ENCODE measurements at regions not wholly inside any gene's neighbourhood (a gene's known extent, or its start where the extent isn't known, plus 50 kb on each side); places are given as distances from the start of the nearest gene placed in this dataset.

- TF ChIP-seq EZH2phosphoT487 (IDR thresholded peaks at IDR 0.05; ENCODE audit: borderline replicate concordance), result no peak
- peak; percentile 56 for TF ChIP-seq CTCF (conservative IDR thresholded peaks at IDR 0.05; ENCODE audit: low read length)
Measured at GRCh38 chr4:31674313-31674947, 954.3 kb downstream of the PCDH7 start.

All from Loucy (cell line).